Activated CD8-positive, alpha-beta T cell treated with anti-CD3 and anti-CD28 coated beads for 36 hours (primary cell): ENCODE measurements at regions not wholly inside any gene's neighbourhood (a gene's known extent, or its start where the extent isn't known, plus 50 kb on each side); places are given as distances from the start of the nearest gene placed in this dataset.

Experiments
- ATAC-seq: fragments of 200-7000 bp; cut with Tn5 transposase; one replicate; pipeline ENCODE4 v1.10.0; 2021; ENCODE audit warnings: mild to moderate bottlenecking, moderate library complexity
- CTCF ChIA-PET: fragments of 350-600 bp; sonication (Branson Sonifier 250); formaldehyde crosslinking; loops from one replicate; lab custom pipeline; 2021; ENCODE audit warnings: antibody characterized with exemption; lab: Charles Lee
- POLR2A ChIA-PET: fragments of 350-600 bp; sonication (Branson Sonifier 250); formaldehyde crosslinking; loops from one replicate; lab custom pipeline; 2021; ENCODE audit warnings: antibody characterized with exemption; lab: Charles Lee
- DNase-seq: peaks from one replicate; pipeline ENCODE4 v3.0.0-alpha.2; 2020
- H3K27ac Mint-ChIP-seq: one replicate; pipeline ENCODE4 v1.8.0; 2021; ENCODE audit warnings: mild to moderate bottlenecking, mixed read lengths
- H3K27me3 Mint-ChIP-seq: one replicate; pipeline ENCODE4 v1.8.0; 2021; ENCODE audit warnings: mixed read lengths
- H3K36me3 Mint-ChIP-seq: one replicate; pipeline ENCODE4 v1.8.0; 2021; ENCODE audit warnings: low read depth, mixed read lengths
- H3K4me1 Mint-ChIP-seq: one replicate; pipeline ENCODE4 v1.8.0; 2021; ENCODE audit warnings: low read depth, mixed read lengths
- H3K4me3 Mint-ChIP-seq: one replicate; pipeline ENCODE4 v1.8.0; 2021; ENCODE audit warnings: mild to moderate bottlenecking, moderate library complexity, mixed read lengths
- H3K9me3 Mint-ChIP-seq: one replicate; pipeline ENCODE4 v1.8.0; 2021; ENCODE audit warnings: mixed read lengths
- CTCF ChIP-seq: fragments of 200-600 bp; IDR thresholded peaks from one replicate; pipeline ENCODE4 v1.8.0; 2022; ENCODE audit warnings: antibody characterized with exemption, mild to moderate bottlenecking
- intact Hi-C: fragments of 100-400 bp; cut with micrococcal nuclease; formaldehyde crosslinking; loops from one replicate; pipeline ENCODE4 v1.10.0; 2022

GRCh38 chr7:41201021-41201420 is 501.9 kb downstream of the INHBA start:
- POLR2A ChIA-PET: no interaction called here
- DNase-seq: no peak
- intact Hi-C loops: no loop called here
- no peak for TF ChIP-seq CTCF
- no peaks in the 10 kb centered on the region for H3K36me3 Mint-ChIP-seq
- no peak for ATAC-seq
- no peak overlapping the region for H3K27ac Mint-ChIP-seq
- CTCF ChIA-PET: no interaction called here
- H3K9me3 Mint-ChIP-seq: no peaks in the 10 kb centered on the region
- no peak overlapping the region for H3K4me3 Mint-ChIP-seq
- no peaks in the 10 kb centered on the region for H3K27me3 Mint-ChIP-seq
- no peaks in the 10 kb centered on the region for H3K4me1 Mint-ChIP-seq

GRCh38 chr7:41199136-41199535 is 503.8 kb downstream of the INHBA start:
- no peak overlapping the region for H3K27ac Mint-ChIP-seq
- POLR2A ChIA-PET: no interaction called here
- ATAC-seq (no peak), DNase-seq (no peak)
- no peaks in the 10 kb centered on the region for H3K36me3 Mint-ChIP-seq
- no peak for TF ChIP-seq CTCF
- intact Hi-C loops: no loop called here
- H3K4me1 Mint-ChIP-seq: no peaks in the 10 kb centered on the region
- CTCF ChIA-PET: no interaction called here
- no peak overlapping the region for H3K4me3 Mint-ChIP-seq
- no peaks in the 10 kb centered on the region for H3K27me3 Mint-ChIP-seq
- no peaks in the 10 kb centered on the region for H3K9me3 Mint-ChIP-seq

- Mint-ChIP-seq H3K27ac (no peak overlapping the region), H3K4me3 (no peak overlapping the region), H3K27me3 (no peaks in the 10 kb centered on the region), H3K9me3 (no peaks in the 10 kb centered on the region), H3K4me1 (no peaks in the 10 kb centered on the region), H3K36me3 (no peaks in the 10 kb centered on the region)
- DNase-seq (no peak), ATAC-seq (no peak)
- ChIA-PET POLR2A (no interaction called here), CTCF (no interaction called here)
- no peak for TF ChIP-seq CTCF
- intact Hi-C loops: no loop called here
These were observed 504.4 kb downstream of the INHBA start for GRCh38 chr7:41198502-41198901.

- no peak for ATAC-seq
- Mint-ChIP-seq H3K9me3 (no peaks in the 10 kb centered on the region), H3K27me3 (no peaks in the 10 kb centered on the region), H3K4me1 (no peaks in the 10 kb centered on the region), H3K4me3 (no peak overlapping the region), H3K36me3 (no peaks in the 10 kb centered on the region), H3K27ac (no peak overlapping the region)
- DNase-seq: no peak
- intact Hi-C loops: no loop called here
- ChIA-PET CTCF (no interaction called here), POLR2A (no interaction called here)
- TF ChIP-seq CTCF: no peak
These were observed 505.1 kb downstream of the INHBA start for GRCh38 chr7:41197769-41198168.

- no peak overlapping the region for H3K4me3 Mint-ChIP-seq
- no peak for DNase-seq
- ChIA-PET POLR2A (no interaction called here), CTCF (no interaction called here)
- intact Hi-C loops: no loop called here
- H3K27me3 Mint-ChIP-seq: no peaks in the 10 kb centered on the region
- H3K4me1 Mint-ChIP-seq: no peaks in the 10 kb centered on the region
- no peak for ATAC-seq
- H3K36me3 Mint-ChIP-seq: no peaks in the 10 kb centered on the region
- H3K9me3 Mint-ChIP-seq: no peaks in the 10 kb centered on the region
- H3K27ac Mint-ChIP-seq: no peak overlapping the region
- TF ChIP-seq CTCF: no peak
These were observed 509.1 kb downstream of the INHBA start for GRCh38 chr7:41193738-41194282.
